ENCODE measurements at regions not wholly inside any gene's neighbourhood (a gene's known extent, or its start where the extent isn't known, plus 50 kb on each side); places are given as distances from the start of the nearest gene placed in this dataset.

DNA sequence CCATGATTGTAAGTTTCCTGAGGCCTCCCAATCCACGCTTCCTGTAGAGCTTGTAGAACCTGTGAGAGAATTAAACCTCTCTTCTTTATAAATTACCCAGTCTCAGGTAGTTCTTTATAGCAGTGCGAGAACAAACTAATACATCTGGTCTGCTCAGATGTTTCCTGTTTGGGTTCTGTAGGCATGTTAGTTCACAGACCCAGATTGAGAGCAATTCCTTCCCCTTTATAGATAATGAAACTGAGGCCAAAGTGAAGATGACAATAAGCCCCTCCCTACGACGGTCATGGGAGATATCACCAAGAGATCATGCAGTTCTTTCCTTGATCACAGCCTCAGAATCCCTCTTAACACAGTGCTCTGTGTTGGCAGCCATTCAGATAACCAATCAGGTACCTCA is 76.5 kb upstream of the CLMN start:
- Histone ChIP-seq H2AFZ (ENCODE audit: low read depth, low read length) (no peak overlapping the region), H2BK15ac (ENCODE audit: low read depth, poor library complexity, severe bottlenecking) (no peak overlapping the region), H2BK12ac (ENCODE audit: low read length in 2 of 2) (no peak overlapping the region), H3K9ac (ENCODE audit: low read length) (no peak overlapping the region), H3K18ac (ENCODE audit: low read depth in 1 of 2, low read length in 2 of 2) (no peak overlapping the region), H3K14ac (ENCODE audit: low read length in 2 of 2) (no peak overlapping the region), H3K79me1 (replicated peaks; ENCODE audit: low read length, poor library complexity, severe bottlenecking) (no peaks in the 10 kb centered on the region), H3K9me3 (ENCODE audit: control insufficient read depth, low read length) (no peaks in the 10 kb centered on the region), H3K27me3 (ENCODE audit: control insufficient read depth in 1 of 2, insufficient read depth in 1 of 2, low read length in 2 of 2) (no peaks in the 10 kb centered on the region), H3K4me3 (ENCODE audit: insufficient read depth in 1 of 2, low read depth in 1 of 2, low read length in 2 of 2) (no peak overlapping the region), H4K8ac (ENCODE audit: low read length) (no peak overlapping the region), H3K36me3 (ENCODE audit: control insufficient read depth in 1 of 2, insufficient read depth in 2 of 2, low read depth in 1 of 2, low read length in 2 of 2) (no peaks in the 10 kb centered on the region), H3K4ac (ENCODE audit: low read depth in 1 of 2, low read length in 2 of 2) (no peak overlapping the region), H3K23ac (ENCODE audit: low read length in 2 of 2) (no peak overlapping the region), H2BK5ac (ENCODE audit: low read depth, low read length, poor library complexity, severe bottlenecking) (no peak overlapping the region), H3K4me1 (ENCODE audit: control insufficient read depth, insufficient read depth, low read depth, low read length) (no peaks in the 10 kb centered on the region), H4K91ac (ENCODE audit: low read length) (no peak overlapping the region), H2BK120ac (ENCODE audit: low read depth, low read length) (no peak overlapping the region), H3K4me2 (ENCODE audit: low read length, poor library complexity, severe bottlenecking) (no peak overlapping the region), H3K27ac (ENCODE audit: low read length, poor library complexity, severe bottlenecking) (no peak overlapping the region), H2AK5ac (ENCODE audit: low read length, severe bottlenecking) (no peak overlapping the region)
- WGBS, result 87% methylated on average over 3 of the region's 4 CpGs
- DNase-seq, result no peak

DNA sequence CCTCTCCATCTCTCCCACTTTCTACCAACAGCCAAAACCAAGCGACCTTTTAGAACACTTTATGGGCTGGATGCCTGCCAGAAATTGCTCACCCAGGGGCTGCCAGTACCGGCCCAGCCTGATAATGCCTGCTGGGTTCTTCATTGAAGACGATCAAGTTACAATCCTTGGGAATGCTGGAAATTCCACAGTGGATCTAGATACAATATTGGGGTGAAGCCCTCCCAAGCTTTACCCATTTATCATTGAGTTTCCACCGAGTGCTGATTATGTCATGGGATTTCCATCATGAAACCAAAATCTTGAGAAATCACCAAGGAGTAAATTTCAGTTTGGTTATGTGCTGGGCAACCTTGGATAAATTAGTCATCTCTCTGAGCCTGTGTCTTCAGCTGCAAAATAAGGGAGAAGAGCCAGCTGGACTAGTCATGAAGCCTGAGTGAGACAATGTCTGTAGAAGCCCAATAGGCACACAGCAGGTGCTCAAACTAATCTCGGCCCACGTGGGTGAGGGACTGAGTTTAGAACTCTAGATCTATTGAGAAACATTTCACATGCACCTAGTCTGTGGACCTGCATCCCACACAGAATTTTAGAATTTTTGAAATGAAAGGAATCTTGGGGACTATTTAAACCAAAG is 75.5 kb upstream of the CLMN start:
- Histone ChIP-seq H4K8ac (ENCODE audit: low read length) (no peak overlapping the region), H2BK15ac (ENCODE audit: low read depth, poor library complexity, severe bottlenecking) (no peak overlapping the region), H3K4me1 (ENCODE audit: control insufficient read depth, insufficient read depth, low read depth, low read length) (no peaks in the 10 kb centered on the region), H3K14ac (ENCODE audit: low read length in 2 of 2) (no peak overlapping the region), H3K23ac (ENCODE audit: low read length in 2 of 2) (no peak overlapping the region), H2BK120ac (ENCODE audit: low read depth, low read length) (no peak overlapping the region), H2BK5ac (ENCODE audit: low read depth, low read length, poor library complexity, severe bottlenecking) (no peak overlapping the region), H3K27ac (ENCODE audit: low read length, poor library complexity, severe bottlenecking) (no peak overlapping the region), H3K4me3 (ENCODE audit: insufficient read depth in 1 of 2, low read depth in 1 of 2, low read length in 2 of 2) (no peak overlapping the region), H3K36me3 (ENCODE audit: control insufficient read depth in 1 of 2, insufficient read depth in 2 of 2, low read depth in 1 of 2, low read length in 2 of 2) (no peaks in the 10 kb centered on the region), H3K9me3 (ENCODE audit: control insufficient read depth, low read length) (no peaks in the 10 kb centered on the region), H2AK5ac (ENCODE audit: low read length, severe bottlenecking) (no peak overlapping the region), H4K91ac (ENCODE audit: low read length) (no peak overlapping the region), H3K4ac (ENCODE audit: low read depth in 1 of 2, low read length in 2 of 2) (no peak overlapping the region), H3K4me2 (ENCODE audit: low read length, poor library complexity, severe bottlenecking) (no peak overlapping the region), H2AFZ (ENCODE audit: low read depth, low read length) (no peak overlapping the region), H3K79me1 (replicated peaks; ENCODE audit: low read length, poor library complexity, severe bottlenecking) (no peaks in the 10 kb centered on the region), H3K9ac (ENCODE audit: low read length) (no peak overlapping the region), H3K27me3 (ENCODE audit: control insufficient read depth in 1 of 2, insufficient read depth in 1 of 2, low read length in 2 of 2) (no peaks in the 10 kb centered on the region), H2BK12ac (ENCODE audit: low read length in 2 of 2) (no peak overlapping the region), H3K18ac (ENCODE audit: low read depth in 1 of 2, low read length in 2 of 2) (no peak overlapping the region)
- WGBS, result 83% methylated on average over 3 of the region's 6 CpGs
- no peak for DNase-seq

DNA sequence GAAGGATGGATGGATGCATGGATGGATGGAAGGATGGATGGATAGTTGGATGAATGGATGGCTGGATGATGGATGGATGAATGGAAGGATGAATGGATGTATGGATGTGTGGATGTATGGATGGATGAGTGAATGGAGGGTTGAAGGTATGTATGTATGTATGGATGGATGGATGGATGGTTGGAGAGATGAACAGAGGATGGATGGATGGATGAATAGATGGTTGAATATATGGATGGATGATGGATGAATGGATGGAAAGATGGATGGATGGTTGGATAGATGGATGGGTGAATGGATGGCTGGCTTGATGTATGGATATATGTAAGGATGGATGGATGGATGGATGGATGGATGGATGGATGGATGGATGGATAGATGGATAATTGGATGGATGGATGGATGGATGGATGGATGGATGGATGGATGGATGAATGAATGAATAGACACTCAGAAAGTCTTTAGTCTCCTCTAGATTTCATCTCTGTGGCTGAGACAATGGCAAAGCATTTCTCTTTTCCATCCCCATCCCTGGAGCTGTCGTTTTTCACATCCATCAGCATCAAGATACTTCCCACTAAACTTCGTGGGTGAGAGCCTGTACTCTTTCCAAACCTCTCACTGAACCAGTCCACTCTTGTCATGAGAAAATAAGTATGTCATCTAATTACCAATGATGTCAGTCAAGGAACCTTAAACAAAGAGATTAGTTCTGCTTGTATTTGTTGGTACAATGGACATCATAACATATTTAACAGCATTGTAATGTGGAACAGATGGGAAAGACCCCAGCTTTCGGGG is 74.8 kb upstream of the CLMN start:
- Histone ChIP-seq H4K91ac (ENCODE audit: low read length) (no peak overlapping the region), H2BK12ac (ENCODE audit: low read length in 2 of 2) (no peak overlapping the region), H3K9me3 (ENCODE audit: control insufficient read depth, low read length) (no peaks in the 10 kb centered on the region), H2BK120ac (ENCODE audit: low read depth, low read length) (no peak overlapping the region), H2BK15ac (ENCODE audit: low read depth, poor library complexity, severe bottlenecking) (no peak overlapping the region), H3K4me1 (ENCODE audit: control insufficient read depth, insufficient read depth, low read depth, low read length) (no peaks in the 10 kb centered on the region), H3K9ac (ENCODE audit: low read length) (no peak overlapping the region), H3K79me1 (replicated peaks; ENCODE audit: low read length, poor library complexity, severe bottlenecking) (no peaks in the 10 kb centered on the region), H2AFZ (ENCODE audit: low read depth, low read length) (no peak overlapping the region), H3K4ac (ENCODE audit: low read depth in 1 of 2, low read length in 2 of 2) (no peak overlapping the region), H3K27me3 (ENCODE audit: control insufficient read depth in 1 of 2, insufficient read depth in 1 of 2, low read length in 2 of 2) (no peaks in the 10 kb centered on the region), H3K23ac (ENCODE audit: low read length in 2 of 2) (no peak overlapping the region), H4K8ac (ENCODE audit: low read length) (no peak overlapping the region), H2BK5ac (ENCODE audit: low read depth, low read length, poor library complexity, severe bottlenecking) (no peak overlapping the region), H3K4me3 (ENCODE audit: insufficient read depth in 1 of 2, low read depth in 1 of 2, low read length in 2 of 2) (no peak overlapping the region), H3K18ac (ENCODE audit: low read depth in 1 of 2, low read length in 2 of 2) (no peak overlapping the region), H3K27ac (ENCODE audit: low read length, poor library complexity, severe bottlenecking) (no peak overlapping the region), H3K14ac (ENCODE audit: low read length in 2 of 2) (no peak overlapping the region), H3K4me2 (ENCODE audit: low read length, poor library complexity, severe bottlenecking) (no peak overlapping the region), H3K36me3 (ENCODE audit: control insufficient read depth in 1 of 2, insufficient read depth in 2 of 2, low read depth in 1 of 2, low read length in 2 of 2) (no peaks in the 10 kb centered on the region), H2AK5ac (ENCODE audit: low read length, severe bottlenecking) (peak overlapping the region; percentile 10)
- no peak for DNase-seq
- 63% methylated on average over 3 of the region's 3 CpGs for WGBS

DNA sequence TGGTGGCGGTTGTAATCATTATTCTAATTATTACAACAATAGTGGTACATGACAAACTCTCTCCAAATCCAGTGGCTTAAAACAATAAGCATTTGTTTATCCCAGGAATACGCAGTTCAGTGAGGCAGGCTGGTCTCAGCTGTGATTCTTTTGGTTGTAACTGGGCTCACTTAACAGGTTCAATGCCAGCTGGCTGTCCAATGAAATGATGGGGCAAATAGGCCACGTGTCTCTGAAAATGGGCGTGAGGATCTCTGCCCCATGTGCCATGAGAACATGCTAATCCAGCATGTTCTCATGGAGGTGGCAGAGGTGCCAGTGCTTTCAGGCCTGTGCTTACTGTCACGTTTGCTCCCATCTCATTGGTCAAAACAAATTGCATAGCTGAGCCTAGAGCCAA is 73.1 kb upstream of the CLMN start:
- H3K79me1 ChIP-seq (replicated peaks; ENCODE audit: low read length, poor library complexity, severe bottlenecking), result no peaks in the 10 kb centered on the region
- no peak overlapping the region for H3K27ac ChIP-seq (ENCODE audit: low read length, poor library complexity, severe bottlenecking)
- no peaks in the 10 kb centered on the region for H3K27me3 ChIP-seq (ENCODE audit: control insufficient read depth in 1 of 2, insufficient read depth in 1 of 2, low read length in 2 of 2)
- H2AFZ ChIP-seq (ENCODE audit: low read depth, low read length), result no peak overlapping the region
- H3K9me3 ChIP-seq (ENCODE audit: control insufficient read depth, low read length), result no peaks in the 10 kb centered on the region
- 74% methylated on average over 5 of the region's 5 CpGs for WGBS
- no peak overlapping the region for H2AK5ac ChIP-seq (ENCODE audit: low read length, severe bottlenecking)
- no peak overlapping the region for H3K9ac ChIP-seq (ENCODE audit: low read length)
- H3K14ac ChIP-seq (ENCODE audit: low read length in 2 of 2), result no peak overlapping the region
- H3K4me1 ChIP-seq (ENCODE audit: control insufficient read depth, insufficient read depth, low read depth, low read length), result peaks cover 2% of the 10 kb centered on the region
- no peak for DNase-seq
- no peak overlapping the region for H3K23ac ChIP-seq (ENCODE audit: low read length in 2 of 2)
- H2BK5ac ChIP-seq (ENCODE audit: low read depth, low read length, poor library complexity, severe bottlenecking), result no peak overlapping the region
- no peak overlapping the region for H3K4me2 ChIP-seq (ENCODE audit: low read length, poor library complexity, severe bottlenecking)
- H2BK120ac ChIP-seq (ENCODE audit: low read depth, low read length), result no peak overlapping the region
- no peaks in the 10 kb centered on the region for H3K36me3 ChIP-seq (ENCODE audit: control insufficient read depth in 1 of 2, insufficient read depth in 2 of 2, low read depth in 1 of 2, low read length in 2 of 2)
- no peak overlapping the region for H4K91ac ChIP-seq (ENCODE audit: low read length)
- H2BK15ac ChIP-seq (ENCODE audit: low read depth, poor library complexity, severe bottlenecking), result no peak overlapping the region
- no peak overlapping the region for H2BK12ac ChIP-seq (ENCODE audit: low read length in 2 of 2)
- no peak overlapping the region for H3K18ac ChIP-seq (ENCODE audit: low read depth in 1 of 2, low read length in 2 of 2)
- H3K4ac ChIP-seq (ENCODE audit: low read depth in 1 of 2, low read length in 2 of 2), result no peak overlapping the region
- H4K8ac ChIP-seq (ENCODE audit: low read length), result no peak overlapping the region
- no peak overlapping the region for H3K4me3 ChIP-seq (ENCODE audit: insufficient read depth in 1 of 2, low read depth in 1 of 2, low read length in 2 of 2)
